ENCODE measurements at regions not wholly inside any gene's neighbourhood (a gene's known extent, or its start where the extent isn't known, plus 50 kb on each side); places are given as distances from the start of the nearest gene placed in this dataset.

GRCh38 chr11:25319127-25319526, 822.3 kb downstream of the LUZP2 start:
- Mint-ChIP-seq H3K4me1 (no peaks in the 10 kb centered on the region), H3K4me3 (no peak overlapping the region), H3K36me3 (ENCODE audit: low read depth) (no peaks in the 10 kb centered on the region), H3K27ac (no peak overlapping the region), H3K9me3 (no peaks in the 10 kb centered on the region), H3K27me3 (ENCODE audit: low read depth, poor library complexity) (no peaks in the 10 kb centered on the region)
- DNase-seq = no peak
- TF ChIP-seq CTCF (IDR thresholded peaks at IDR 0.05) = no peak

GRCh38 chr11:25327656-25328055, 830.8 kb downstream of the LUZP2 start:
- H3K36me3 Mint-ChIP-seq (ENCODE audit: low read depth) = no peaks in the 10 kb centered on the region
- no peak overlapping the region for H3K4me3 Mint-ChIP-seq
- H3K27ac Mint-ChIP-seq = no peak overlapping the region
- DNase-seq = no peak
- TF ChIP-seq CTCF (IDR thresholded peaks at IDR 0.05) = no peak
- no peaks in the 10 kb centered on the region for H3K27me3 Mint-ChIP-seq (ENCODE audit: low read depth, poor library complexity)
- H3K4me1 Mint-ChIP-seq = no peaks in the 10 kb centered on the region
- no peaks in the 10 kb centered on the region for H3K9me3 Mint-ChIP-seq

GRCh38 chr11:25339281-25339680, 842.4 kb downstream of the LUZP2 start:
- H3K4me1 Mint-ChIP-seq = no peaks in the 10 kb centered on the region
- H3K9me3 Mint-ChIP-seq = no peaks in the 10 kb centered on the region

GRCh38 chr11:25349537-25349936, 852.7 kb downstream of the LUZP2 start:
- H3K27me3 Mint-ChIP-seq (ENCODE audit: low read depth, poor library complexity) = no peaks in the 10 kb centered on the region
- H3K36me3 Mint-ChIP-seq (ENCODE audit: low read depth) = no peaks in the 10 kb centered on the region
- H3K4me3 Mint-ChIP-seq = no peak overlapping the region
- DNase-seq = no peak
- no peak for TF ChIP-seq CTCF (IDR thresholded peaks at IDR 0.05)
- peaks cover 5% of the 10 kb centered on the region for H3K9me3 Mint-ChIP-seq
- no peaks in the 10 kb centered on the region for H3K4me1 Mint-ChIP-seq
- H3K27ac Mint-ChIP-seq = no peak overlapping the region

More at GRCh38 chr11:25339281-25339680, 842.4 kb downstream of the LUZP2 start:
- no peak overlapping the region for H3K4me3 Mint-ChIP-seq
- H3K27me3 Mint-ChIP-seq (ENCODE audit: low read depth, poor library complexity) = no peaks in the 10 kb centered on the region
- DNase-seq = no peak
- no peaks in the 10 kb centered on the region for H3K36me3 Mint-ChIP-seq (ENCODE audit: low read depth)
- H3K27ac Mint-ChIP-seq = no peak overlapping the region
- TF ChIP-seq CTCF (IDR thresholded peaks at IDR 0.05) = no peak

DNA sequence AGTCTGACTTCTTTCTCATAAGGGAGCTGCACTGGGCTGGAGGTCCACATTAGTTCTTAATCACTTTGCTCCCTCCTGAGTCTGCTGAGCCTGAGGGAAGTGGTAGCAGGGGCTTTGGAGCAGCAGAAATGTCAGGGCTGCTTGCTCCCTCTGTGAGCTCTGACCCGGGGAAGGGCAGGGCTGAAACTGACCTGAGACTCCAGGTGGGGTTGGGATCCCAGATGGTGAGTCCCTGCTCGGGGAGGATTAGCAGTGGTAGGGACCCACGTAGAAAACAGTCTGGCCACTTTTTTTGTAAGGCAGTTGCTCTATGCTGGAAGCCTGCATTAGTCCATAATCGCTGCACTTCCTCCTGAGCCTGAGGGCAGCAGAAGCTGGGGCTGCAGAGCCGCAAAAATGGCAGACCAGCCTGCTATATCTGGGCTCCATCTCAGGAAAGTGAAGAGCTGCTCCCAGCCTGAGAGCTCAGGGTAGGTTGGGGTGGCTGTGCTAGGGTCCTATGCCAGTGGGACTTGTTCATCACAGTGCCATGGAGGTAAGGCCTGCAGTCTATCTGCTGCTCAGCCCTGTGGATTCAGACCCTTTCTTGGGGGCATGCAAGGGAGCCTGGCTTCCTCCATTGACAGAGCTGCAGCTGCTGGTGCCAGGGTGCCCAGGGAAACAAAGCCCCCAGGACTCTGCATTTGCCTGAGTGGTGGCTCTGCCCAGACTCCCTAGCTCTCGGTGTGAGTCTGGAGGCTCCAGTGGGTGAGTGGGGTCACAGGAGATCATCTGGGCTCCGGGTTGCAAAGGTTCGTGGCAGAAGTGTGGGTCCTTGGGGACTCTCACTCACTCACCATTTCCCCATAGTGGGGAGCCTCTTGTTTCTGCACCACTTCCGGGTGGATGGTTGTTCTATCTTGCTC, 854.3 kb downstream of the LUZP2 start:
- no peak for DNase-seq
- Mint-ChIP-seq H3K4me3 (no peak overlapping the region), H3K9me3 (peaks cover 5% of the 10 kb centered on the region), H3K4me1 (no peaks in the 10 kb centered on the region), H3K27me3 (ENCODE audit: low read depth, poor library complexity) (no peaks in the 10 kb centered on the region), H3K36me3 (ENCODE audit: low read depth) (no peaks in the 10 kb centered on the region), H3K27ac (peak overlapping the region; percentile 69)
- TF ChIP-seq CTCF (IDR thresholded peaks at IDR 0.05) = no peak

DNA sequence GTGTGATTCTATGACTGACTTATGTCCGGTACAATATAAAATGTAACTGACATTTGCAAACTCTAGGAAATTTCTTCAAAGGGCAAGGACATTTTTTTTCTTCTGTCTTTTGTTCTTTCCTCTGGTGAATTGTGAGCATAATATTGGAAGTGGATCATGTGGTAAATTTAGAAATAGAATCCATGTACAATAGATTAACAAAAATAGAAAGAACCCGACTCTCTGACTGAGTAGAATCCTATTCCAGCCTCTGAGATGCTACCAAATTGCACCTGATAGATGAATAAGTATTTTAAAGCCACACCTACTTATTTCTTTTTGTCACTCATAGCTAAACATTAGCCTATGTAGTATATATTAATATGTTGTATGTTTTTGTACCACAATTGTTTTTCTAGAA, 860.3 kb downstream of the LUZP2 start:
- no peaks in the 10 kb centered on the region for H3K9me3 Mint-ChIP-seq
- no peak overlapping the region for H3K27ac Mint-ChIP-seq
- H3K36me3 Mint-ChIP-seq (ENCODE audit: low read depth) = no peaks in the 10 kb centered on the region
- TF ChIP-seq CTCF (IDR thresholded peaks at IDR 0.05) = no peak
- peaks cover 9% of the 10 kb centered on the region for H3K4me1 Mint-ChIP-seq
- DNase-seq = no peak
- no peaks in the 10 kb centered on the region for H3K27me3 Mint-ChIP-seq (ENCODE audit: low read depth, poor library complexity)
- no peak overlapping the region for H3K4me3 Mint-ChIP-seq

Measured in nephron progenitor cell (in vitro differentiated cells).